H1 (cell line): ENCODE measurements at regions not wholly inside any gene's neighbourhood (a gene's known extent, or its start where the extent isn't known, plus 50 kb on each side); places are given as distances from the start of the nearest gene placed in this dataset.

Experiments
- ATF3 ChIP-seq: IDR thresholded peaks from 2 replicates; pipeline ENCODE4 v1.6.1; 2011; ENCODE audit warnings: low read depth, mild to moderate bottlenecking, low read length; ENCODE audit not compliant: insufficient read depth
- BRCA1 ChIP-seq: IDR thresholded peaks from 2 replicates; pipeline ENCODE4 v1.6.1; 2012; ENCODE audit warnings: low read depth, low read length, improper control_type of control experiment
- CTCF ChIP-seq, 3 experiments: IDR thresholded peaks; 1 replicate in 2 of 3; 2 replicates in 1 of 3; pipeline versions ENCODE4 v1.5.1 to v1.6.1; 2011; ENCODE audit warnings: low read length in 3 of 3, mild to moderate bottlenecking in 3 of 3, inconsistent platforms in 2 of 3, low read depth in 1 of 3, moderate library complexity in 1 of 3; ENCODE audit not compliant: insufficient read depth in 1 of 3; ENCODE audit errors: control extremely low read depth in 1 of 3
- EZH2 ChIP-seq: fragments of 200-600 bp; sonication (generic); IDR thresholded peaks from 2 replicates; pipeline ENCODE4 v1.7.1; 2012; ENCODE audit warnings: low read depth, mild to moderate bottlenecking, moderate library complexity, low read length, inconsistent platforms; ENCODE audit not compliant: severe bottlenecking
- JUN ChIP-seq: IDR thresholded peaks from 2 replicates; pipeline ENCODE4 v1.6.1; 2011; ENCODE audit warnings: low read depth, mild to moderate bottlenecking, improper control_type of control experiment, low read length
- JUND ChIP-seq: IDR thresholded peaks from 2 replicates; pipeline ENCODE4 v1.6.1; 2011; ENCODE audit warnings: mild to moderate bottlenecking, improper control_type of control experiment, low read length
- MAX ChIP-seq: IDR thresholded peaks from 2 replicates; pipeline ENCODE4 v1.6.1; 2012; ENCODE audit warnings: inconsistent platforms
- TCF12 ChIP-seq: IDR thresholded peaks from 2 replicates; pipeline ENCODE4 v1.6.1; 2011; ENCODE audit warnings: low read depth, mild to moderate bottlenecking, low read length
- USF2 ChIP-seq: IDR thresholded peaks from 2 replicates; pipeline ENCODE4 v1.6.1; 2011; ENCODE audit warnings: low read length, improper control_type of control experiment

GRCh38 chr2:154556146-154556545 is 142.3 kb upstream of the KCNJ3 start:
- no peak for TF ChIP-seq CTCF (IDR thresholded peaks at IDR 0.05; ENCODE audit: control extremely low read depth in 1 of 3, insufficient read depth in 1 of 3, low read depth in 1 of 3, low read length in 3 of 3)
- TF ChIP-seq ATF3: no peak
- no peak for TF ChIP-seq USF2
- TF ChIP-seq JUND: no peak
- no peak for TF ChIP-seq EZH2
- TF ChIP-seq BRCA1: no peak
- no peak for TF ChIP-seq MAX
- TF ChIP-seq JUN: no peak
- TF ChIP-seq TCF12: no peak
